Neural cell (in vitro differentiated cells): ENCODE measurements at regions not wholly inside any gene's neighbourhood (a gene's known extent, or its start where the extent isn't known, plus 50 kb on each side); places are given as distances from the start of the nearest gene placed in this dataset.

Experiments used
- EZH2 ChIP-seq: fragments of 200-600, 300-800 bp; shearing (Covaris generic), sonication (generic); IDR thresholded peaks from 2 replicates; pipeline ENCODE4 v1.6.1; 2014; ENCODE audit warnings: antibody characterized with exemption, low read length, borderline replicate concordance, mild to moderate bottlenecking; ENCODE audit not compliant: insufficient read depth, poor library complexity, severe bottlenecking
- POLR2AphosphoS5 ChIP-seq: IDR thresholded peaks from 2 replicates; pipeline ENCODE4 v1.6.1; 2012
- TAF1 ChIP-seq: IDR thresholded peaks from 2 replicates; pipeline ENCODE4 v1.6.1; 2012; ENCODE audit warnings: low read depth
- TF ChIP-seq, protein P1 (sequence below): fragments of 450-650 bp; IDR thresholded peaks from 2 replicates; pipeline ENCODE4 v1.5.1; 2014; ENCODE audit warnings: antibody characterized with exemption, mild to moderate bottlenecking, moderate library complexity; ENCODE audit not compliant: poor library complexity, severe bottlenecking

DNA sequence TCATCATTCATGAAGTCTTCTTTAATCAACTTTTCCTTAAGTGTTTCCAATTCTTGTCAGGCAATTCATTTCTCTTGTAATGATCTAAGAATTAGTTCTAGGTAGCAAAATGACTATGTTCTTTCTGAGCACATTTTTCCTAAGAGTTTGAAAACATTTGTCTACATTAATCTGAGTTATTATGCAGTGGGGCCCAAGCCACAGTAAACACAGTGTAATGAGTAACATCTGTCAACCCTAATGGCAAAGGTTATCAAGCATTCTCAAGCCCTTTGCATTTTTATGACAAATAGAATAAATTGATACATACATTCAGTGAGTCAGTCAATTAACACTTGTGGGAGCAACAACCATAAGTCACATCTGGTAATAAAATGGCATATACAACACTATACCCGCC is 106.7 kb upstream of the ZC3H12C start:
- TF ChIP-seq, protein P1, sequence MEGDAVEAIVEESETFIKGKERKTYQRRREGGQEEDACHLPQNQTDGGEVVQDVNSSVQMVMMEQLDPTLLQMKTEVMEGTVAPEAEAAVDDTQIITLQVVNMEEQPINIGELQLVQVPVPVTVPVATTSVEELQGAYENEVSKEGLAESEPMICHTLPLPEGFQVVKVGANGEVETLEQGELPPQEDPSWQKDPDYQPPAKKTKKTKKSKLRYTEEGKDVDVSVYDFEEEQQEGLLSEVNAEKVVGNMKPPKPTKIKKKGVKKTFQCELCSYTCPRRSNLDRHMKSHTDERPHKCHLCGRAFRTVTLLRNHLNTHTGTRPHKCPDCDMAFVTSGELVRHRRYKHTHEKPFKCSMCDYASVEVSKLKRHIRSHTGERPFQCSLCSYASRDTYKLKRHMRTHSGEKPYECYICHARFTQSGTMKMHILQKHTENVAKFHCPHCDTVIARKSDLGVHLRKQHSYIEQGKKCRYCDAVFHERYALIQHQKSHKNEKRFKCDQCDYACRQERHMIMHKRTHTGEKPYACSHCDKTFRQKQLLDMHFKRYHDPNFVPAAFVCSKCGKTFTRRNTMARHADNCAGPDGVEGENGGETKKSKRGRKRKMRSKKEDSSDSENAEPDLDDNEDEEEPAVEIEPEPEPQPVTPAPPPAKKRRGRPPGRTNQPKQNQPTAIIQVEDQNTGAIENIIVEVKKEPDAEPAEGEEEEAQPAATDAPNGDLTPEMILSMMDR = no peak
- TF ChIP-seq EZH2 (no peak), POLR2AphosphoS5 (no peak), TAF1 (no peak)
